Astrocyte (in vitro differentiated cells and primary cell): ENCODE measurements at regions not wholly inside any gene's neighbourhood (a gene's known extent, or its start where the extent isn't known, plus 50 kb on each side); places are given as distances from the start of the nearest gene placed in this dataset.

Experiments used
- EZH2 ChIP-seq: IDR thresholded peaks from 2 replicates; pipeline ENCODE4 v1.6.1; 2012; ENCODE audit warnings: mild to moderate bottlenecking, low read length, inconsistent platforms; ENCODE audit not compliant: insufficient read depth
- TF ChIP-seq, protein P1 (sequence below): IDR thresholded peaks from 2 replicates; pipeline ENCODE4 v1.5.1; 2011; ENCODE audit warnings: low read depth, mild to moderate bottlenecking, inconsistent platforms, low read length, moderate library complexity; ENCODE audit not compliant: insufficient read depth

- TF ChIP-seq, protein P1, sequence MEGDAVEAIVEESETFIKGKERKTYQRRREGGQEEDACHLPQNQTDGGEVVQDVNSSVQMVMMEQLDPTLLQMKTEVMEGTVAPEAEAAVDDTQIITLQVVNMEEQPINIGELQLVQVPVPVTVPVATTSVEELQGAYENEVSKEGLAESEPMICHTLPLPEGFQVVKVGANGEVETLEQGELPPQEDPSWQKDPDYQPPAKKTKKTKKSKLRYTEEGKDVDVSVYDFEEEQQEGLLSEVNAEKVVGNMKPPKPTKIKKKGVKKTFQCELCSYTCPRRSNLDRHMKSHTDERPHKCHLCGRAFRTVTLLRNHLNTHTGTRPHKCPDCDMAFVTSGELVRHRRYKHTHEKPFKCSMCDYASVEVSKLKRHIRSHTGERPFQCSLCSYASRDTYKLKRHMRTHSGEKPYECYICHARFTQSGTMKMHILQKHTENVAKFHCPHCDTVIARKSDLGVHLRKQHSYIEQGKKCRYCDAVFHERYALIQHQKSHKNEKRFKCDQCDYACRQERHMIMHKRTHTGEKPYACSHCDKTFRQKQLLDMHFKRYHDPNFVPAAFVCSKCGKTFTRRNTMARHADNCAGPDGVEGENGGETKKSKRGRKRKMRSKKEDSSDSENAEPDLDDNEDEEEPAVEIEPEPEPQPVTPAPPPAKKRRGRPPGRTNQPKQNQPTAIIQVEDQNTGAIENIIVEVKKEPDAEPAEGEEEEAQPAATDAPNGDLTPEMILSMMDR, result no peak
- TF ChIP-seq EZH2, result no peak
These were observed 512.1 kb upstream of the LRATD1 start for GRCh38 chr2:14120376-14120775.
